CD8-positive, alpha-beta memory T cell (primary cell): ENCODE measurements at regions not wholly inside any gene's neighbourhood (a gene's known extent, or its start where the extent isn't known, plus 50 kb on each side); places are given as distances from the start of the nearest gene placed in this dataset.

Experiments
- CTCF ChIA-PET: fragments of 350-600 bp; sonication (Branson Sonifier 250); formaldehyde crosslinking; loops from one replicate; lab custom pipeline; 2021; ENCODE audit warnings: antibody characterized with exemption; lab: Charles Lee
- POLR2A ChIA-PET: fragments of 350-600 bp; sonication (Branson Sonifier 250); formaldehyde crosslinking; loops from one replicate; lab custom pipeline; 2021; ENCODE audit warnings: antibody characterized with exemption; lab: Charles Lee
- DNase-seq, 5 donors: peaks; one replicate each; pipeline versions ENCODE4 v3.0.0 to v3.0.0-alpha.2; 2020 to 2022; ENCODE audit warnings: mixed read lengths in 1 of 5
- H3K27ac ChIP-seq: one replicate; pipeline ENCODE4 v1.7.0; 2013; ENCODE audit warnings: low read depth, mild to moderate bottlenecking, low read length, moderate library complexity
- H3K27me3 ChIP-seq: 2 replicates; pipeline ENCODE4 v1.7.0; 2013; ENCODE audit warnings: low read length, mild to moderate bottlenecking; ENCODE audit not compliant: insufficient read depth, poor library complexity, severe bottlenecking
- H3K36me3 ChIP-seq: 2 replicates; pipeline ENCODE4 v1.7.0; 2013; ENCODE audit warnings: mild to moderate bottlenecking, low read length, moderate library complexity; ENCODE audit not compliant: insufficient read depth
- H3K4me1 ChIP-seq: 2 replicates; pipeline ENCODE4 v1.7.0; 2013; ENCODE audit warnings: mild to moderate bottlenecking, low read length, moderate library complexity; ENCODE audit not compliant: insufficient read depth
- H3K4me3 ChIP-seq: 2 replicates; pipeline ENCODE4 v1.7.0; 2013; ENCODE audit warnings: mild to moderate bottlenecking, low read length
- H3K9me3 ChIP-seq: 2 replicates; pipeline ENCODE4 v1.7.0; 2013; ENCODE audit warnings: mild to moderate bottlenecking, low read length
- H3K27ac Mint-ChIP-seq, 8 donors: one replicate each; pipeline ENCODE4 v1.8.0; 2020 to 2021; ENCODE audit warnings: mixed read lengths in 8 of 8, mild to moderate bottlenecking in 6 of 8, inconsistent platforms in 3 of 8, moderate library complexity in 3 of 8
- H3K27me3 Mint-ChIP-seq, 2 donors: one replicate each; pipeline ENCODE4 v1.8.0; 2020 to 2021; ENCODE audit warnings: mixed read lengths in 2 of 2, mild to moderate bottlenecking in 1 of 2, moderate library complexity in 1 of 2
- H3K36me3 Mint-ChIP-seq, 3 donors: one replicate each; pipeline ENCODE4 v1.8.0; 2020 to 2021; ENCODE audit warnings: mixed read lengths in 3 of 3, inconsistent platforms in 1 of 3, mild to moderate bottlenecking in 1 of 3
- H3K4me1 Mint-ChIP-seq, 3 donors: one replicate each; pipeline ENCODE4 v1.8.0; 2020 to 2021; ENCODE audit warnings: mixed read lengths in 3 of 3, inconsistent platforms in 1 of 3, mild to moderate bottlenecking in 1 of 3
- H3K4me3 Mint-ChIP-seq, 7 donors: one replicate each; pipeline ENCODE4 v1.8.0; 2020 to 2021; ENCODE audit warnings: mixed read lengths in 7 of 7, mild to moderate bottlenecking in 6 of 7, moderate library complexity in 4 of 7, inconsistent platforms in 2 of 7
- H3K9me3 Mint-ChIP-seq, 5 donors: one replicate each; pipeline ENCODE4 v1.8.0; 2020 to 2022; ENCODE audit warnings: mixed read lengths in 5 of 5, mild to moderate bottlenecking in 3 of 5, moderate library complexity in 2 of 5, inconsistent platforms in 1 of 5

- no peaks in the 10 kb centered on the region for H3K4me1 Mint-ChIP-seq
- CTCF ChIA-PET: no interaction called here
- Histone ChIP-seq H3K36me3 (no peaks in the 10 kb centered on the region), H3K4me3 (no peak overlapping the region), H3K27me3 (no peaks in the 10 kb centered on the region), H3K9me3 (no peaks in the 10 kb centered on the region), H3K4me1 (no peaks in the 10 kb centered on the region), H3K27ac (no peak overlapping the region)
- peaks cover 0 to 1% of the 10 kb centered on the region in 2 donors for H3K27me3 Mint-ChIP-seq
- H3K27ac Mint-ChIP-seq: no peak overlapping the region
- DNase-seq: no peak
- H3K4me3 Mint-ChIP-seq: no peak overlapping the region
- POLR2A ChIA-PET: no interaction called here
- no peaks in the 10 kb centered on the region for H3K36me3 Mint-ChIP-seq
- H3K9me3 Mint-ChIP-seq: peaks cover 5 to 9% (median 6%) of the 10 kb centered on the region in 5 donors
Measured at GRCh38 chr3:22612927-22613326, 590.2 kb upstream of the UBE2E2 start.

GRCh38 chr3:22615790-22616189 is 587.3 kb upstream of the UBE2E2 start:
- Histone ChIP-seq H3K9me3 (no peaks in the 10 kb centered on the region), H3K4me1 (no peaks in the 10 kb centered on the region), H3K27ac (no peak overlapping the region), H3K36me3 (no peaks in the 10 kb centered on the region), H3K4me3 (no peak overlapping the region), H3K27me3 (no peaks in the 10 kb centered on the region)
- Mint-ChIP-seq H3K9me3 (peaks cover 2 to 9% (median 5%) of the 10 kb centered on the region in 5 donors), H3K4me3 (no peak overlapping the region), H3K4me1 (no peaks in the 10 kb centered on the region), H3K27ac (no peak overlapping the region), H3K27me3 (peaks cover 0 to 1% of the 10 kb centered on the region in 2 donors), H3K36me3 (no peaks in the 10 kb centered on the region)
- POLR2A ChIA-PET: no interaction called here
- CTCF ChIA-PET: no interaction called here
- DNase-seq: no peak

- H3K27ac ChIP-seq: no peak overlapping the region
- no peak overlapping the region for H3K27ac Mint-ChIP-seq
- ChIA-PET POLR2A (no interaction called here), CTCF (no interaction called here)
- H3K9me3 ChIP-seq: no peaks in the 10 kb centered on the region
- H3K27me3 Mint-ChIP-seq: peaks cover 0 to 1% of the 10 kb centered on the region in 2 donors
- H3K4me1 Mint-ChIP-seq: no peaks in the 10 kb centered on the region
- H3K9me3 Mint-ChIP-seq: peaks cover 2 to 6% (median 5%) of the 10 kb centered on the region in 5 donors
- no peaks in the 10 kb centered on the region for H3K36me3 Mint-ChIP-seq
- no peak overlapping the region for H3K4me3 ChIP-seq
- no peaks in the 10 kb centered on the region for H3K36me3 ChIP-seq
- H3K4me1 ChIP-seq: no peaks in the 10 kb centered on the region
- no peak overlapping the region for H3K4me3 Mint-ChIP-seq
- no peaks in the 10 kb centered on the region for H3K27me3 ChIP-seq
- no peak for DNase-seq
Measured at GRCh38 chr3:22617372-22617771, 585.8 kb upstream of the UBE2E2 start.

GRCh38 chr3:22620498-22620897 is 582.6 kb upstream of the UBE2E2 start:
- Mint-ChIP-seq H3K4me3 (no peak overlapping the region), H3K27ac (no peak overlapping the region), H3K36me3 (no peaks in the 10 kb centered on the region), H3K4me1 (no peaks in the 10 kb centered on the region), H3K9me3 (peaks cover 2 to 15% (median 5%) of the 10 kb centered on the region in 5 donors), H3K27me3 (no peaks in the 10 kb centered on the region)
- no peaks in the 10 kb centered on the region for H3K4me1 ChIP-seq
- CTCF ChIA-PET: no interaction called here
- no peak overlapping the region for H3K27ac ChIP-seq
- H3K9me3 ChIP-seq: no peaks in the 10 kb centered on the region
- no peaks in the 10 kb centered on the region for H3K27me3 ChIP-seq
- POLR2A ChIA-PET: no interaction called here
- DNase-seq: no peak
- no peak overlapping the region for H3K4me3 ChIP-seq
- H3K36me3 ChIP-seq: no peaks in the 10 kb centered on the region

- DNase-seq: no peak
- H3K36me3 ChIP-seq: no peaks in the 10 kb centered on the region
- H3K27ac Mint-ChIP-seq: no peak overlapping the region
- H3K27me3 ChIP-seq: no peaks in the 10 kb centered on the region
- no peaks in the 10 kb centered on the region for H3K4me1 Mint-ChIP-seq
- peaks cover 4 to 17% (median 5%) of the 10 kb centered on the region in 5 donors for H3K9me3 Mint-ChIP-seq
- POLR2A ChIA-PET: no interaction called here
- no peaks in the 10 kb centered on the region for H3K27me3 Mint-ChIP-seq
- CTCF ChIA-PET: no interaction called here
- no peaks in the 10 kb centered on the region for H3K9me3 ChIP-seq
- no peak overlapping the region for H3K27ac ChIP-seq
- no peaks in the 10 kb centered on the region for H3K36me3 Mint-ChIP-seq
- no peak overlapping the region for H3K4me3 ChIP-seq
- no peak overlapping the region for H3K4me3 Mint-ChIP-seq
- H3K4me1 ChIP-seq: no peaks in the 10 kb centered on the region
Measured at GRCh38 chr3:22621205-22621809, 581.8 kb upstream of the UBE2E2 start.

GRCh38 chr3:22627993-22628499 is 575.1 kb upstream of the UBE2E2 start:
- Histone ChIP-seq H3K9me3 (no peaks in the 10 kb centered on the region), H3K27ac (no peak overlapping the region), H3K4me1 (no peaks in the 10 kb centered on the region), H3K27me3 (no peaks in the 10 kb centered on the region), H3K36me3 (no peaks in the 10 kb centered on the region), H3K4me3 (no peak overlapping the region)
- no peak for DNase-seq
- no peaks in the 10 kb centered on the region for H3K36me3 Mint-ChIP-seq
- no peaks in the 10 kb centered on the region for H3K27me3 Mint-ChIP-seq
- H3K4me1 Mint-ChIP-seq: no peaks in the 10 kb centered on the region
- CTCF ChIA-PET: no interaction called here
- peaks cover 0 to 25% (median 7%) of the 10 kb centered on the region in 5 donors for H3K9me3 Mint-ChIP-seq
- H3K4me3 Mint-ChIP-seq: no peak overlapping the region
- H3K27ac Mint-ChIP-seq: no peak overlapping the region
- POLR2A ChIA-PET: no interaction called here

GRCh38 chr3:22632536-22632935 is 570.6 kb upstream of the UBE2E2 start:
- H3K4me1 ChIP-seq: no peaks in the 10 kb centered on the region
- H3K27ac ChIP-seq: no peak overlapping the region
- CTCF ChIA-PET: no interaction called here
- H3K27me3 ChIP-seq: no peaks in the 10 kb centered on the region
- H3K4me1 Mint-ChIP-seq: no peaks in the 10 kb centered on the region
- H3K4me3 Mint-ChIP-seq: no peak overlapping the region
- H3K27ac Mint-ChIP-seq: no peak overlapping the region
- POLR2A ChIA-PET: no interaction called here
- H3K9me3 ChIP-seq: no peaks in the 10 kb centered on the region
- no peak overlapping the region for H3K4me3 ChIP-seq
- DNase-seq: no peak
- H3K36me3 ChIP-seq: no peaks in the 10 kb centered on the region
- H3K27me3 Mint-ChIP-seq: no peaks in the 10 kb centered on the region
- H3K9me3 Mint-ChIP-seq: peaks cover 2 to 25% (median 4%) of the 10 kb centered on the region in 5 donors
- H3K36me3 Mint-ChIP-seq: no peaks in the 10 kb centered on the region

- H3K27me3 ChIP-seq: no peaks in the 10 kb centered on the region
- no peaks in the 10 kb centered on the region for H3K9me3 ChIP-seq
- H3K9me3 Mint-ChIP-seq: peaks cover 2 to 20% (median 14%) of the 10 kb centered on the region in 5 donors
- H3K27me3 Mint-ChIP-seq: no peaks in the 10 kb centered on the region
- no peaks in the 10 kb centered on the region for H3K4me1 Mint-ChIP-seq
- H3K36me3 Mint-ChIP-seq: no peaks in the 10 kb centered on the region
- H3K27ac Mint-ChIP-seq: no peak overlapping the region
- POLR2A ChIA-PET: no interaction called here
- H3K36me3 ChIP-seq: no peaks in the 10 kb centered on the region
- H3K27ac ChIP-seq: no peak overlapping the region
- no peaks in the 10 kb centered on the region for H3K4me1 ChIP-seq
- H3K4me3 Mint-ChIP-seq: no peak overlapping the region
- no peak for DNase-seq
- no peak overlapping the region for H3K4me3 ChIP-seq
- CTCF ChIA-PET: interaction anchor here (1.4 kb wide), 1 partner anchor 9 kb away, joined by 3 read pairs; no protein-coding TSS in a partner anchor
Measured at GRCh38 chr3:22634433-22634832, 568.7 kb upstream of the UBE2E2 start.
